ENCODE measurements at regions not wholly inside any gene's neighbourhood (a gene's known extent, or its start where the extent isn't known, plus 50 kb on each side); places are given as distances from the start of the nearest gene placed in this dataset.
"Not testable (repeated sequence)": the region's sequence is repeated elsewhere in the genome, so short reads cannot be mapped to it uniquely, and the experiment has no call there.

DNA sequence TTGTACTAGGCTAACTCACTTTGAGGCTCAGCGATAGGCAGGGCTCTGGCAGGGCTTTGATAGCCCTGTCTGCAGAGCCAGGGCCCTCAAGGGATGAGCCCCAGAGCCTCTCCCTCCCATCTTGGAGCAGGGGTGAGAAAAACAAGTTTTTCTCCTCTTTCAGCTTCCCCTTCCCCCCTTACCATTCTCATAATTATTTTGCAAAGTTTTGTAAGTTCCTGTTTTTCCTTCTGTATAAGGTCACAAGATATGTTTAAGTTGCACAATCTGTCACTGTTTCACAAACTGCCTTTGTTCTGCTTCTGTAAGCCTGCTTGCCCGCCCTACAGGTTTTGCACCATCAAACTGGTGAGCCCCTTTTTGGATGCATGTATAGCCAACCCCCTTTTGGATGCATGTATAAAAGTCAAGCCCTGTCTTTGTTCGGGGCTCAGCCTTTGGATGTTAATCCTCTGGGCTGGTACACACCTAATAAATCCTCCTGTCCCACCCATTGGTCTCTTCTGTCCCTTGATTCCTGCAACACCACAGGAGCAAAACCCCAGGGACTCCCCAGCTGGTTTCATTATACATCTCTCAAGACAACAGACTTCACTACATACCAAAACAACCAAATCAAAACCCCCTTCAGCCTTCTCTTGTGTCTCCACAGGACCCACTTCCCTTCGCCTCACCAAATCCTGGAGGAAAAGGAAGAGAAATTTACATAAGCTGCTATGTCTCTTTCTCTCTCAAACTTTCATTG is 52.5 kb upstream of the RESF1 start:
- no peak for DNase-seq (ENCODE audit: low read depth)

DNA sequence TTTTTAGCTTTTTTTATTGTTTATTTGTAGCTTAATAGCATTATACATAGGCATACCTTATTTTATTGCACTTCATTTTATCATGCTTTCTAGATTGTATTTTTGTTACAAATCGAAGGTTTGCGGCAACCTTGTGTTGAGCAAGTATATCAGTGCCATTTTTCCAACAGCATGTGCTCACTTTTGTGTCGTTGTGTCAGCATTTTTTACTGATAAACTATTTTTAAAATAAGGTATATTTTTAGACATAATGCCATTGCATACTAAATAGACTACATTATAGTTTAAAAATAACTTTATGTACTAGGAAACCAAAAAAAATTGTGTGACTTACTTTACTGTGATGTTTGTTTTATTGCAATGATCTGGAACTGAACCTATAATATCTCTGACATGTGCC is 56.2 kb upstream of the RESF1 start:
- DNase-seq (ENCODE audit: low read depth) = no peak

DNA sequence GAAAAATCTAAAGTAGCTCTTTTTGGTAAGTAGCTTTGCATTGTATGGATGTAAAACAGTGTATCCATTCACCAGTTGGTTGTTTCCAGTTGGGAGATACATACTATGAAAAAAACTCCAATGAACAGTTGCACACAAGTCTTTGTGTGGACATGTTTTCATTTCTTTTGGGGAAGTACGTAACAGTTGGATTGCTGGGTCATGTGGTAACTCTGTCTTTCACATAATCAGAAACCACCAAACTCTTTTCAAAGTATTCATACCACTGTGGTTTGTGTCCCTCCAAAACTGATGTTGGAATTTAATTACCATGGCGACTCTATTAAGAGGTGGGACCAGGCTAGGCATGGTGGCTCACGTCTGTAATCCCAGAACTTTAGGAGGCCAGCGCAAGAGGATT is 58.9 kb upstream of the RESF1 start:
- DNase-seq (ENCODE audit: low read depth) = no peak

DNA sequence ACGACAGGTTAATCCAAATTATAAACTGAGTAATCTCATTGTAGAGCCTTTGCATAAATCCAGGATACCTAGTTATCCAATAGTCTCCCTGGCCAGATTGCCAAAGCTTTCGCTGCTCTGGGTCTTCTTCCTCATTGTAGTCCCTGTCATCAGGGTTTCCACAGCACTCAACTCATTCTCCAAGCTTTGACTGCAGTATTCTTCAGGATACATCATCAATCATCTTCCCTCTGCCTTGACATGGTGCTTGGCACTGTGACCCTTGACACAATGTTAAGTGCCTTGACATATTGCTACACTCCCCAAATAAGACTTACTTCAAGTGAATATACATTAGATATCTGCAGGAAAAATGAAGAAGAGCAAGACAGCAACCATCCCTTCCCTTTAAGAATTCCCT is 60.1 kb upstream of the RESF1 start:
- DNase-seq (ENCODE audit: low read depth) = no peak

DNA sequence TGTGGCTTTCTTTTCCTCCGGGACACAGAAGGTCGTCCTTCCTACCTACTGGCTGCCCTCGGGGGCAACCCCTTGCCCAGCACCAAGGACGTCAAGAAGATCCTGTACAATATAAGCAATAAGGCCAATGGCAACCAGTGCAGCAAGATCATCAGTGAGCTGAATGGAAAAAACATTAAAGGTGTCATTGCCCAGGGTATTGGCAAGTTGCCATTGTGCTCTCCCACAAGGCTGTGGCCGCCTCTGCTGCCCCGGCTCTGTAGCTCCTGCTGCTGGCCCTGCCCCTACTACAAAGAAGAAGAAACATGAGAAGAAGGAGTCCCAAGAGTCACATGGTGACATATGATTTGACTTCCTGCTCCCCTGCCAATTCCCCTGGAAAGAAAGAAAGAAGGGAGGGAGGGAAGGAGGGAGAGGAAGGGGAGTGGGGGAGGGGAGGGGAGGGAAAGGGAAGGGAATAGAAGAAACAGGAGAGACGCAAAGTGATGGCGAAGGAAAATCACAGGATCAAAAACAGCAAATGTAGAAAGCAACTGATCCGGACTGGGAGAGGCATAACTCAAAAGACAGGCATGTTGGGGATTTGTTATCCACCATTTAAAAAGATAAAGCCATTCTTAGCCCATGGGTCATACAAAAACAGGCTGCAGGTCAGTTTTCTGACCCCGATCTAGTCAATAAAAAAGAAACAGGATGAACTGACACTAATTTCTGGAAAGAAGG is 61.3 kb upstream of the RESF1 start:
- no peak for DNase-seq (ENCODE audit: low read depth)

DNA sequence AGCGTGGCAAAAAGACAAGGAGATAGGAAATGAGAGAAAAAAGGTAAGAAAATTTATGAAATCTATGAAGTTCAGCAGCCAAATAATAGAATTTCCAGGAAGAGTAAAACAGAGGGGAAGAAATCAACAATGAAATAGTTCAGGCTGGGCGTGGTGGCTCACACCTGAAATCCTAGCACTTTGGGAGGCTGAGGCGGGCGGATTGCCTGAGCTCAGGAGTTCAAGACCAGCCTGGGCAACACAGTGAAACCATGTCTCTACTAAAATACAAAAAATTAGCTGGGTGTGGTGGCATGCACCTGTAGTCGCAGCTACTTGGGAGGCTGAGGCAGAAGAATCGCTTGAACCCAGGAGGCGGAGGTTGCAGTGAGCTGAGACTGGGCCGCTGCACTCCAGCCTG is 62.1 kb upstream of the RESF1 start:
- not testable (repeated sequence) for DNase-seq (ENCODE audit: low read depth)

DNA sequence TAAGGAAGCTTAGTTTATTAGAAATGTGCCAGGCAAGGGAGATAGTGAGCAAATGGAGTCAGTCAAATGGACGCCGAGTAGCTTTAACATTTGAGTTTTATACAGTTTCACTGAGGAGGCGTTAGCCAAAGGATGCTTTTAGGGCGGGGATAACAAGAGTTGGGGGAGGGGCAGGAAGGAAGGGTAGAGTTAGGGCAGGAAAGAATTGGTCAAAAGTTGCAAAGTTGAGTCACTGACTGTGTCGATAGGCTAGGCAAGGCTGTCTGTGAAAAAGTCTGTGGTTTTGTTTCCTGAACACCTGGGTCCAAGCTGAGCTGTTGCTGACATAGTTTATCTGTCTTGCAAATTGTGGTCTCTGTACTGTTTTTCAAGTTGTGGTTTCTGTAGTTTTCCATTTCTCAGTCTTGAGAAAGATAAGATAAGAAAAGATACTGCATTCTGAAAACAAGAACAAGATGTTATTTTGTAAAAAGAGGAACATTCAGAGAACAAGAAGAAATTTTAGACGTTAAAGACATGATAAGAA is 62.6 kb upstream of the RESF1 start:
- DNase-seq (ENCODE audit: low read depth) = no peak

DNA sequence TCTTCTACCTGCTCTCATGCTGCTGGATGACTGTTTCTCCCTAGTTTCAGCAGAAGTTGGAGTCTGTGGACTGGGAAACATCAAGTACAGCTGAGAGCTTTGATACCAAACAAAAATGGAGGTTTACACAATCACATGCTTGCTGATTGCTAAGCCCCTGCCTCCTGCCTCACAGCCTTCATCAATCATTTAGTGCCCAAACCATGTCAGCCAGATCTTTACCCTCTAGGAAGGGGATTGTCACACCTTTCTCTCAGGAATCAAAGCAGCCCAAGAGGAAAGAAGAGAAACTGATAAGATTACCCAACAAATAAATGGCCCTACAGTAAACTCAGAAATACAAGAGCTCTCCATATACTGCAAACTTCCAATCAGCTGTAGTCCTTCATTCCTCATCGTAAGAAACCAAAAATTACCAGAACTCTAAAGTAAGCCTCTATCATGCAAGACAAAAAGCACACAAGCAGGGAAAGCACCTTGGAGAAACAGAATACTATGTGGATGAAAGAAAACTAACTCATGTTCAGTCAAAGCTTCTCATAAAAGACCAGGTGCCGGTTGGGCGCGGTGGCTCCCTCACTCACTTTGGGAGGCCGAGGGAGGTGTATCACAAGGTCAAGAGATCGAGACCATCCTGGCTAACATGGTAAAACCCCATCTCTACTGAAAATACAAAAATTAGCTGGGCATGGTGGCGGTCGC is 63.6 kb upstream of the RESF1 start:
- DNase-seq (ENCODE audit: low read depth) = no peak

DNA sequence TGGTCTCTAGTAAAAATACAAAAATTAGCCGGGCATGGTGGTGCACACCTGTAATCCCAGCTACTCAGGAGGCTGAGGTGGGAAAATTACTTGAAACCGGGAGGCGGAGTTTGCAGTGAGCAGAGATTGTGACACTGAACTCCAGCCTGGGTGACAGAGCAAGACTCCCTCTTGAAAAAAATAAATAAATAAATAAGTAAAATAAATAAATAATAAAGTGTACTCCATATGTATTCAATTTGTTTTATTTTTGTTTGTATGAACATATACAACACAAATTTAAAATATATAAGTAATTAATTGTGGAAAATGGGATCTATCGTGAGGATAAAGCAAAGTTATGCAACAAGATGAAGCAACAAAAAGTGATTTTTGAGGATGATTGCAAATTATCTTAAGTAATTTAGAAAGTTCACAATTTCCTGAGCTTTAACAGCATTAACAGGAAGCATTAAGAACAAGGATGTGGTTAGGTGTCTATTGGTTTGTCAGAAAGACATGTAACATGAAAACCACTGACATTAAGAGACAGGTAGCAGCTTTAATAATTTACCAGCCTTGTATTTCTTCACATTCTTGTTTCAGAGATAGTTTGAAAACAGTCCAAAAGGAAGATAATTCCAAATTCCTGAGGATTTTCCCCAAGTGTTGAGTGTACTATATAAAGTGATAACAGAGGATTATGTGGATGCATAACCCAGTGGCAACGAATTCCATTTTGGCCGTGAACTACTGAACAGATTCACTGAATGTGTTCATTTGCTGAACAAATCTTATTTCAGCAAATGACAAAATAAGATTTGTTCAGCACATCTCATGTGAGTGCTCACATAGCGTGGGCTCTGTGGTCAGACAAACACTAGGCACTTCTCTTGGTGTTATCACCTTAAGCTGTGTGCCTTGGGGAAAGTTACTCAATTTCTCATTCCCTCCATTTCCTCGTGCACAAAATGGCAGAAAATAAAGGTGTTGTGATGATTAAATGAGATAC is 68.6 kb upstream of the RESF1 start:
- no peak for DNase-seq (ENCODE audit: low read depth)

DNA sequence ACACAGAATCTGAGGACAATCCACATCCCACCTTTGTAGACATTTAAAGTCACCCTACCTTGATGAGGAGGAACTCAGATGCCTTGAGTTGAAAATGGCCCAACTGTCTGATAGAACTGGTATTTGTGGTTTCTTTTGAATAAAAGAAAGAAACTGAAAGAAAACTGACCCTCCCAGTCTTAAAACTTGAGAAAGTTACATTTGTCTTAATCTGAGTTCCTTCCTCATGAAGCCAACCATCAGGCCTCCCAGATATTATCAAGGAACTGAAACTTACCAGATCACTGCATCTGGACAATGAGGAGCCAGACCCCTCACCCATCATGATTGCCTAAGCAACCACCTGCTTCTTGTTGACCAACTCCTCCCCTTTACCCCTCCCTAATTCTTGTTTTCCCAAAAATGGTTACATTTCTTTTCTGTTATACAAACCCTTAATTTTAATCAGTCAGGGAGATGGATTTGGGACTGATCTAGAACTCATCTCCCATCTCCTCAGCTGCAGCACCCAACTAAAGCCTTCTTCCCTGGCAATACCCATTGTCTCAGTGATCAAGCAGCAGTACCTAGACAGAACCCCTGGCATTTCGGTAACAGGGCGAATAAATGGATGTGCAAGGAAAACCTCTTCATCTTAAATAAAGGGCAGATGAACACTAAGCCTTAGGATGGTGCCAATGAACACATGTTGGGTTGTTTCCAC is 72.0 kb upstream of the RESF1 start:
- no peak for DNase-seq (ENCODE audit: low read depth)

DNA sequence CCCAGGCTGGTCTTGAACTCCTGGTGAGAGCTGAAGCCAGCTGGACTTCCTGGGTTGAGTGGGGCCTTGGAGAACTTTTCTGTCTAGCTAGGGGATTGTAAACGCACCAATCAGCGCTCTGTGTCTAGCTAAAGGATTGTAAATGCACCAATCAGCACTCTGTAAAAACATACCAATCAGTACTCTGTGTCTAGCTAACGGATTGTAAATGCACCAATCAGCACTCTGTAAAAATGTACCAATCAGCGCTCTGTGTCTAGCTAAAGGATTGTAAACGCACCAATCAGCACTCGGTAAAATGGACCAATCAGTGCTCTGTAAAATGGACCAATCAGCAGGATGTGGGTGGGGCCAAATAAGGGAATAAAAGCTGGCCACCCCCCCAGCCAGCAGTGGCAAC is 76.5 kb upstream of the RESF1 start:
- DNase-seq (ENCODE audit: low read depth) = not testable (repeated sequence)

DNA sequence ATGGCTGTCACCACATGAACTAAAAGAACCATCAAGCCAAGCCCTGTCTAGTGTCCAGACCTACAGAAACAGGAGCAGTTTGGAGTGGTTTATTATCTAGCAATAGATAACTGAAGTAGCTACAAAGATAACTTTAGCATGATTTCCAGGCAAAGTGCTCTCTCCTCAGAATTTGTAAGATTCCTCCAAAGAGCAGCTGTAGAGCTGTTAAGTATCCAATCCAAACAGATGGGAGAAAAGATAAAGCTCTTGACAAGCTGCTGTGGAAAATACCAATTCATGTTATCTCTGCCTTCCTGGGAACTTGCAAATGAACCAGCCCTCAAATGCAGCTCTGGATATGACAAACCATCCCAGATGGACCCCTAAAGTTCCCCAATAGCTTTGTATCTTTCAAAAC is 78.9 kb upstream of the RESF1 start:
- no peak for DNase-seq (ENCODE audit: low read depth)

DNA sequence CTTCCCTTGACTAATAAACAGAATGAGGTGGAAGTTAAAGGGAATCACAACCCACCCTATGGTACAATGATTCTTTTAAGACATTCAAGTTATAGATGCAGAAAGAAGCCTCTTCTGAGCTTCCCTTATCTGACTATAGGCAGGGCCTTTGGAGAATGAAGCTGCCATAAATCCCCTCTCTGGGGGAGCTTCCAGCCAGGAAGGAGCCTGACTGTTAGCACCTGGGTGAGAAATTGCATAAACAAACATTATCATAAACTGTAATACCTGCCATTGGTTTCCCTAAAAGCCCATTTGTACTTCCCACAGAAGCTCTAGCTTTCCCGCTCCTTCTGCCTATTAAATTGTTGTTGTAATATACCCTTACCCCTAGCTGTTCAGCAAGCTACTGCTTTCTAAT is 81.3 kb upstream of the RESF1 start:
- DNase-seq (ENCODE audit: low read depth) = no peak

DNA sequence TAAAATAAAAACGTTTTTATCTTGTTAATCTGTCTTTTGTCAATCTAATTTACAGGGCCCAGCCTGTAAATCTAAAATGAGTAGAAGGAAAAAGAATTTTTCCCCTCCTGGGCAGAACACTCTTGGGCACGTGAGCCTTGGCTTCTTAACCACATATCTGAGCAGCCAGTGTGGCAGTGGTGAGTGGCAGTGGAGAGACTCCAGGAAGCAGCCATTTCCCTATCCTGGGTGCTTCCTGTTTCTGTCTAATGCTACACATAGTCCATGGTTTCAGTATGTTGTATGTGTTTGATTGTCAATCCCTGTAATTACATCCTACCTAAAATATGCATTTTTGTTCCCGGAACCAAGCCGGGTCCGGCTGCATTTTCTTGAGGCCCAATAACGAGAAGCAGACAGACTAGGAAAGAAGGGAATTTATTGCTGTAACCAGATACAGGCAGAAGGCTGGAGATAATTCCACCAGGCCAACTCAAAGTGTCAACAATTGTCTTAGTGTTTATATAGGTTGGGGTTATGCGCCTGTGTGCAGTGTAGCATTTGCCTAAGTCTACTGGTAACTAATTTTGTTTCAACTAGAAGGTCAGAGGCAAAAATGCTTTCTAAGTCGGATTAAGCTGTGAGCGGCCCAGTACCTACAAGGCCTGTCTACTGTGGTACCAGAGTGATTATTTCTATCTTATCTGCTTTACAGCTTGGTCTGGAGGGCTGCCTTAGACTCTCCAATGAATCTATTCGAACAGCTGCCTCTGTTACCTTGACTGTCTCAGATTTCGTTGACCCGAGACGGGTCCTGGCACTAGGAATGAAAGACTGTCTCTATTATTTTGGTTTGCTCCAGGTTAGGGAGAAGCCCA is 82.4 kb upstream of the RESF1 start:
- no peak for DNase-seq (ENCODE audit: low read depth)

DNA sequence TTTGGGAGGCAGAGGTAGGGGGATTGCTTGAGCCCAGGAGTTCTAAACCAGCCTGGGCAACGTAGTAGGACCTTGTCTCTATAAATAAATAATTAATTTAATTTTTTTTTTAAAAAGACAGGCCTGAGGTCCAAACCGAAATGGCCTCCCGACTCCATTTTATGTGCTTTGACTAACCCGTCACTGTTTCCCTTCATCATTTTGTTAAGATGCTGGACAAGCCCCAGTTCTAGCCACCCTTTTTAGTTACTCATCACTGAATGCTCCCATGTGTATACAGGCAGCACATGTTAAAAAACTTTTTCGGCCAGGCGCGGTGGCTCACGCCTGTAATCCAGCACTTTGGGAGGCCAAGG is 83.6 kb upstream of the RESF1 start:
- no peak for DNase-seq (ENCODE audit: low read depth)

DNA sequence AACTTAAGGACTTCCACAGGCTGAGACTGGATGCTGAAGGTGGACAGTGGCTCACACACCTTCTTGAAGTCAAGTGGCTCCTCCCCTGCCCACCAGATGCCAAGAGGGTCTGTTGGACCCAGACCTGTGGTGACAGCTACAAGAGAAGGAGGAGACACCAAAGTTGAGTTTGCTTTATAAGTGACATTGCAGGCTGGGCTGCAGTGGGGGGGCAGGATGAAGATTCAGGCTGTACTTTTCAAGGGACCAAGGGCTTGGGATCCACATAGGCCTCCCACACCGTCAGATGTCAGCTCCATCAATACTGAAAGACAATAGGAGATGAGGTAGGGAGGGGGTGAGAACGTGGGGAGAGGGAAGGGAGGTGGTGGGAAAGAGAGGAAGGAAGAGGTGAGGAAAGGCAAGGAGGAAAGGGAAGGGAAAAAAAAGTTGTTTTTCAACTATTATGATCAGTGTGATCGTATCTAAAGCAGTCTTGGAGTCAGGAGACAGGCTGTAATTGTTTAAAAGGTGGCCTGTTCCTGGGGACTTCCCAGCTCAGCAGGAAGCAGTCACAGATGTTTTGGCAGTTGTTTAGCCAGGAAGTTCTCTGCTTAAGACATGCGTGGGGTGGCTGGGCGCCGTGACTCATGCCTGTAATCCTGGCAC is 84.1 kb upstream of the RESF1 start:
- DNase-seq (ENCODE audit: low read depth) = peak; percentile 39

DNA sequence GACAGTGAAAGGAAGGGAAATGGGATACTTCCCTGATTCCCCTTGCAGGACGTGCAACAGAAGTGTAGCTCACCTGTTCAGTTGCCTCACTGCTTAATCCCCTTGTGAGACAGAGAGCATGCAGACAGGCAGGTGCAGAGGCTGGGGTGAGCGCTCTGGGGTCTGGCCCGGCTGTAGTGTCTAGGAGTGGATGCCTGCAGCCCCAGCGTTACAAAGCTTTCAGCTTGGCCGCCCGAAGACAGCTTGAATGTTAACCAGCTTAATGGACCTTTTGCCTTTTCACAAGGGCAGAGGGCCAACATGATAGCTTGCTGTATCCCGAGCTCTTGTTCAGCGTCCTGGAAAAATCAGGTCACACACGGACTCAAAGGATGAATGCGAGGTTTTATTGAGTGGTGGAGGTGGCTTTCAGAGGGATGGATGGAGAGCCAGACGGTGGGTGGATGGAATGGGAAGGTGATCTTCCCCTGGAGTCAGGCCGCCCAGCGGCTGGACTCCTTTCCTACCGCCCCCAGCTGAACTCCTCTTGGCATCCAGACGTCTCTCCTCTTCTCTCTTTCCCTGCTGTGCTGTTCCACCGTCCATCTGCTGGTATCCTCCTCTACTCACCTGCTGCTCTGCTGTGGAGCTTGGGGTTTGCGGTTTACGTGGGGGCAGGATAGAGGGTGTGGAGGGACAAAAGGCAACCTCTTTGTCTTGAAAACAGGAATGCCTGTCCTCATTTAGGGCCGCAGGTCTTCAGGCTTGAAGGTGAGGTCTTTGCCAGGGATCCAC is 86.2 kb upstream of the RESF1 start:
- DNase-seq (ENCODE audit: low read depth) = no peak

DNA sequence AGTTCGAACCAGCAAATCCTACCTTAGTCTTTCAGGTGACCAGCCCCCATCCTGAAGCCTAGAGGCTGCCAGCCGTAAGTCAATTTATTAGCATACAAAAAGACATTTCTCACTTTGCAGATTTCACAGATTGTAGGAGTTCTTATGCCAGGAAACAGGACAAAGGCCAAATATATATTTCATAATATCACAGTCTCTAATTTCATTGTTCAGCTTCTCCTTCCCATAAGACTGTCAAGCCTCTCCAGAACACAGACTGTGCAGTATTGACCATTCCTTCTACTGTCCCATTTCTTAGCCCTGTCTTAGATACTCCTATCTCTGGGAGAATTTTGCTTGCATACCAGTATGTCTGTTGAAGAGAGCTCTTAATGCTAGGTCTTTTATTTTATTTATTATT is 89.2 kb upstream of the RESF1 start:
- no peak for DNase-seq (ENCODE audit: low read depth)

DNA sequence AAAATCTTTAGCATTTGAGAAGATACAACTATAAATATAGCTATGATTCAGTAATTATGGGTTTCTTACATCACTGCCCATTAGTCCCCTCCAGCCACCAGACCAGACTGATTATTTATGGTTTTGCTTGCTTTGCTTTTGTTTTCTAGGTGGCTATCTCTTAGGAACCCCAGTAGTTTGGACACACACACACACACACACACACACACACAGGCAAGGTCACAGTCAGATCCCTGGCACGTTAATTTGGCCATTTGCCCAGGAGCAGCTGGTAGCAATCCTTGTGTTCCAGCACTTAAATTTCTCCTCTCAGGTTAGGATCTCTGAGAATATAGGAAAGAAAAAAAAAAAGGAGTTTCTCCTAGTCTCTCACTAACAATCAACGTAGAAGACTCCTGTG is 90.2 kb upstream of the RESF1 start:
- DNase-seq (ENCODE audit: low read depth) = peak; percentile 31
